ENCODE measurements at regions not wholly inside any gene's neighbourhood (a gene's known extent, or its start where the extent isn't known, plus 50 kb on each side); places are given as distances from the start of the nearest gene placed in this dataset.

- H3K9me3 ChIP-seq (replicated peaks; ENCODE audit: low read length), result no peaks in the 10 kb centered on the region
- peak overlapping the region; percentile 62 for H3K4me3 ChIP-seq (ENCODE audit: low read length)
- peak overlapping the region; percentile 26 for H3K9ac ChIP-seq (ENCODE audit: low read depth, low read length)
- peak overlapping the region; percentile 64 for H3K4me2 ChIP-seq (ENCODE audit: low read length)
- peaks cover 5% of the 10 kb centered on the region for H3K27me3 ChIP-seq (ENCODE audit: control insufficient read depth, insufficient read depth, low read length)
- H3K4me1 ChIP-seq (ENCODE audit: control insufficient read depth, insufficient read depth, low read length), result no peaks in the 10 kb centered on the region
- no peaks in the 10 kb centered on the region for H3K36me3 ChIP-seq (ENCODE audit: insufficient read depth, low read length)
Measured at GRCh38 chrX:131812847-131813825, 210.0 kb upstream of the STK26 start.

GRCh38 chrX:131816551-131817136, 206.5 kb upstream of the STK26 start:
- no peaks in the 10 kb centered on the region for H3K9me3 ChIP-seq (replicated peaks; ENCODE audit: low read length)
- H3K27me3 ChIP-seq (ENCODE audit: control insufficient read depth, insufficient read depth, low read length), result no peaks in the 10 kb centered on the region
- H3K4me1 ChIP-seq (ENCODE audit: control insufficient read depth, insufficient read depth, low read length), result no peaks in the 10 kb centered on the region
- H3K4me3 ChIP-seq (ENCODE audit: low read length), result peak overlapping the region; percentile 59
- no peaks in the 10 kb centered on the region for H3K36me3 ChIP-seq (ENCODE audit: insufficient read depth, low read length)
- no peak overlapping the region for H3K9ac ChIP-seq (ENCODE audit: low read depth, low read length)
- peak overlapping the region; percentile 54 for H3K4me2 ChIP-seq (ENCODE audit: low read length)

GRCh38 chrX:131818297-131818936, 204.7 kb upstream of the STK26 start:
- Histone ChIP-seq H3K36me3 (ENCODE audit: insufficient read depth, low read length) (no peaks in the 10 kb centered on the region), H3K9ac (ENCODE audit: low read depth, low read length) (no peak overlapping the region), H3K9me3 (replicated peaks; ENCODE audit: low read length) (no peaks in the 10 kb centered on the region), H3K27me3 (ENCODE audit: control insufficient read depth, insufficient read depth, low read length) (no peaks in the 10 kb centered on the region), H3K4me3 (ENCODE audit: low read length) (no peak overlapping the region), H3K4me2 (ENCODE audit: low read length) (no peak overlapping the region), H3K4me1 (ENCODE audit: control insufficient read depth, insufficient read depth, low read length) (no peaks in the 10 kb centered on the region)

GRCh38 chrX:131821945-131822622, 201.0 kb upstream of the STK26 start:
- no peaks in the 10 kb centered on the region for H3K4me1 ChIP-seq (ENCODE audit: control insufficient read depth, insufficient read depth, low read length)
- peak overlapping the region; percentile 88 for H3K4me2 ChIP-seq (ENCODE audit: low read length)
- peak overlapping the region; percentile 81 for H3K4me3 ChIP-seq (ENCODE audit: low read length)
- H3K27me3 ChIP-seq (ENCODE audit: control insufficient read depth, insufficient read depth, low read length), result peaks cover 10% of the 10 kb centered on the region
- no peaks in the 10 kb centered on the region for H3K36me3 ChIP-seq (ENCODE audit: insufficient read depth, low read length)
- H3K9ac ChIP-seq (ENCODE audit: low read depth, low read length), result peak overlapping the region; percentile 89
- H3K9me3 ChIP-seq (replicated peaks; ENCODE audit: low read length), result no peaks in the 10 kb centered on the region

GRCh38 chrX:131826572-131826971, 196.5 kb upstream of the STK26 start:
- Histone ChIP-seq H3K36me3 (ENCODE audit: insufficient read depth, low read length) (no peaks in the 10 kb centered on the region), H3K9ac (ENCODE audit: low read depth, low read length) (no peak overlapping the region), H3K4me2 (ENCODE audit: low read length) (no peak overlapping the region), H3K4me1 (ENCODE audit: control insufficient read depth, insufficient read depth, low read length) (peaks cover 3% of the 10 kb centered on the region), H3K9me3 (replicated peaks; ENCODE audit: low read length) (no peaks in the 10 kb centered on the region), H3K4me3 (ENCODE audit: low read length) (no peak overlapping the region), H3K27me3 (ENCODE audit: control insufficient read depth, insufficient read depth, low read length) (peaks cover 10% of the 10 kb centered on the region)

- Histone ChIP-seq H3K4me1 (ENCODE audit: control insufficient read depth, insufficient read depth, low read length) (peaks cover 3% of the 10 kb centered on the region), H3K27me3 (ENCODE audit: control insufficient read depth, insufficient read depth, low read length) (peaks cover 10% of the 10 kb centered on the region), H3K4me2 (ENCODE audit: low read length) (no peak overlapping the region), H3K9ac (ENCODE audit: low read depth, low read length) (no peak overlapping the region), H3K36me3 (ENCODE audit: insufficient read depth, low read length) (no peaks in the 10 kb centered on the region), H3K4me3 (ENCODE audit: low read length) (no peak overlapping the region), H3K9me3 (replicated peaks; ENCODE audit: low read length) (no peaks in the 10 kb centered on the region)
Measured at GRCh38 chrX:131827935-131828334, 195.2 kb upstream of the STK26 start.

- H3K4me3 ChIP-seq (ENCODE audit: low read length), result no peak overlapping the region
- peaks cover 10% of the 10 kb centered on the region for H3K27me3 ChIP-seq (ENCODE audit: control insufficient read depth, insufficient read depth, low read length)
- H3K4me1 ChIP-seq (ENCODE audit: control insufficient read depth, insufficient read depth, low read length), result peaks cover 3% of the 10 kb centered on the region
- H3K9me3 ChIP-seq (replicated peaks; ENCODE audit: low read length), result no peaks in the 10 kb centered on the region
- no peak overlapping the region for H3K9ac ChIP-seq (ENCODE audit: low read depth, low read length)
- H3K36me3 ChIP-seq (ENCODE audit: insufficient read depth, low read length), result no peaks in the 10 kb centered on the region
- peak overlapping the region; percentile 40 for H3K4me2 ChIP-seq (ENCODE audit: low read length)
Measured at GRCh38 chrX:131828482-131828881, 194.6 kb upstream of the STK26 start.

- H3K4me3 ChIP-seq (ENCODE audit: low read length), result peak overlapping the region; percentile 61
- peak overlapping the region; percentile 77 for H3K4me2 ChIP-seq (ENCODE audit: low read length)
- peaks cover 3% of the 10 kb centered on the region for H3K4me1 ChIP-seq (ENCODE audit: control insufficient read depth, insufficient read depth, low read length)
- H3K27me3 ChIP-seq (ENCODE audit: control insufficient read depth, insufficient read depth, low read length), result peaks cover 10% of the 10 kb centered on the region
- peak overlapping the region; percentile 47 for H3K9ac ChIP-seq (ENCODE audit: low read depth, low read length)
- no peaks in the 10 kb centered on the region for H3K9me3 ChIP-seq (replicated peaks; ENCODE audit: low read length)
- H3K36me3 ChIP-seq (ENCODE audit: insufficient read depth, low read length), result no peaks in the 10 kb centered on the region
Measured at GRCh38 chrX:131830400-131831184, 192.5 kb upstream of the STK26 start.

- peak overlapping the region; percentile 32 for H3K4me3 ChIP-seq (ENCODE audit: low read length)
- no peaks in the 10 kb centered on the region for H3K36me3 ChIP-seq (ENCODE audit: insufficient read depth, low read length)
- H3K4me1 ChIP-seq (ENCODE audit: control insufficient read depth, insufficient read depth, low read length), result peaks cover 3% of the 10 kb centered on the region
- H3K27me3 ChIP-seq (ENCODE audit: control insufficient read depth, insufficient read depth, low read length), result peaks cover 6% of the 10 kb centered on the region
- peak overlapping the region; percentile 47 for H3K9ac ChIP-seq (ENCODE audit: low read depth, low read length)
- H3K4me2 ChIP-seq (ENCODE audit: low read length), result peak overlapping the region; percentile 77
- H3K9me3 ChIP-seq (replicated peaks; ENCODE audit: low read length), result no peaks in the 10 kb centered on the region
Measured at GRCh38 chrX:131831185-131831520, 191.9 kb upstream of the STK26 start.

- no peak overlapping the region for H3K9ac ChIP-seq (ENCODE audit: low read depth, low read length)
- no peak overlapping the region for H3K4me2 ChIP-seq (ENCODE audit: low read length)
- peaks cover 2% of the 10 kb centered on the region for H3K4me1 ChIP-seq (ENCODE audit: control insufficient read depth, insufficient read depth, low read length)
- H3K4me3 ChIP-seq (ENCODE audit: low read length), result no peak overlapping the region
- peaks cover 3% of the 10 kb centered on the region for H3K27me3 ChIP-seq (ENCODE audit: control insufficient read depth, insufficient read depth, low read length)
- H3K36me3 ChIP-seq (ENCODE audit: insufficient read depth, low read length), result no peaks in the 10 kb centered on the region
- no peaks in the 10 kb centered on the region for H3K9me3 ChIP-seq (replicated peaks; ENCODE audit: low read length)
Measured at GRCh38 chrX:131836161-131836560, 186.9 kb upstream of the STK26 start.
